ENCODE measurements at regions not wholly inside any gene's neighbourhood (a gene's known extent, or its start where the extent isn't known, plus 50 kb on each side); places are given as distances from the start of the nearest gene placed in this dataset.

DNA sequence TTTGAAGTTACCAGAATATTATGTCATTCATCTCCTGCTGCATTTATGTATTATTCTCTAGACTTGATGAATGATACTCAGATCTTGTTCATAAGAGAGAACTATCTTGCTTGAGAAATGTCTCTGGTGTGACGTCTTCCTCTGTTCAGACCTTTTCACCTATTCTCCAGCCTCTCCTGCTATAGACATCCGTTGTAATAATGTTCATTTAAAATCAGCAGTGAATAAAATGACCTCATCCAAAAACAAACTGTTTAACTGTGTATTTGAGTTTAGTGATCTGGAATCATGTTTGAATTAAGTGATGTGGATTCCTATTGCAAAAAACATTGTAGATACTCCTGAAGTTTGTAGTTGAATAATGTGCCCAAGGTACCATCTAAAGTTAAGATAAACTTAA lies 487.1 kb downstream of the PCNX1 start (continued):
- TF ChIP-seq KAT7 (CRISPR knock-in tag; IDR thresholded peaks at IDR 0.05; ENCODE audit: borderline replicate concordance) = no peak
- TF ChIP-seq, protein P1, sequence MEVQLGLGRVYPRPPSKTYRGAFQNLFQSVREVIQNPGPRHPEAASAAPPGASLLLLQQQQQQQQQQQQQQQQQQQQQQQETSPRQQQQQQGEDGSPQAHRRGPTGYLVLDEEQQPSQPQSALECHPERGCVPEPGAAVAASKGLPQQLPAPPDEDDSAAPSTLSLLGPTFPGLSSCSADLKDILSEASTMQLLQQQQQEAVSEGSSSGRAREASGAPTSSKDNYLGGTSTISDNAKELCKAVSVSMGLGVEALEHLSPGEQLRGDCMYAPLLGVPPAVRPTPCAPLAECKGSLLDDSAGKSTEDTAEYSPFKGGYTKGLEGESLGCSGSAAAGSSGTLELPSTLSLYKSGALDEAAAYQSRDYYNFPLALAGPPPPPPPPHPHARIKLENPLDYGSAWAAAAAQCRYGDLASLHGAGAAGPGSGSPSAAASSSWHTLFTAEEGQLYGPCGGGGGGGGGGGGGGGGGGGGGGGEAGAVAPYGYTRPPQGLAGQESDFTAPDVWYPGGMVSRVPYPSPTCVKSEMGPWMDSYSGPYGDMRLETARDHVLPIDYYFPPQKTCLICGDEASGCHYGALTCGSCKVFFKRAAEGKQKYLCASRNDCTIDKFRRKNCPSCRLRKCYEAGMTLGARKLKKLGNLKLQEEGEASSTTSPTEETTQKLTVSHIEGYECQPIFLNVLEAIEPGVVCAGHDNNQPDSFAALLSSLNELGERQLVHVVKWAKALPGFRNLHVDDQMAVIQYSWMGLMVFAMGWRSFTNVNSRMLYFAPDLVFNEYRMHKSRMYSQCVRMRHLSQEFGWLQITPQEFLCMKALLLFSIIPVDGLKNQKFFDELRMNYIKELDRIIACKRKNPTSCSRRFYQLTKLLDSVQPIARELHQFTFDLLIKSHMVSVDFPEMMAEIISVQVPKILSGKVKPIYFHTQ (CRISPR knock-in tag; IDR thresholded peaks at IDR 0.05) = no peak

DNA sequence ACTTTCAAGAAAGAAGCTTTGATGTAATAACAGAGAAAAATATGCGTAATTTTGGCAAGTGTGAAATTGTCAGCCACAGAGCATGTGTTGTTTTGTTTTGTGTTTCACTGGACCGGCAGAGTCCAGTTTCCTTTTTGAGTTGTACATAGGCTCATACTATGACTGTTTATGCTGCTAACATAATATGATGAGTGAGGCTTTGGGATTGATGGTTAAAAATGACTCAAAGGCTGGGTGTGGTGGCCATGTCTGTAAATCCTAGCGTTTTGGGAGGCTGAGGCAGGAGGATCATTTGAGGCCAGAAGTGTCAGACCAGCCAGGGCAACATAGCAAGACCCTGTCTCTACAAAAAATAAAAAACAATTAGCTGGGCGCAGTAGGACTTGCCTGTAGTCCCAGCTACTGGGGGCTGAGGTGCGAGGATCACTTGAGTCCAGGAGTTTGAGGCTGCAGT lies 487.9 kb downstream of the PCNX1 start:
- Mint-ChIP-seq H3K27me3 (ENCODE audit: low read depth) (no peaks in the 10 kb centered on the region), H3K9me3 (no peaks in the 10 kb centered on the region), H3K4me3 (no peak overlapping the region), H3K36me3 (no peaks in the 10 kb centered on the region), H3K4me1 (peaks cover 17% of the 10 kb centered on the region), H3K27ac (no peak overlapping the region)
- DNase-seq (ENCODE audit: low spot score) = no peak
- no peak for TF ChIP-seq SMAD3 (CRISPR knock-in tag; IDR thresholded peaks at IDR 0.05; ENCODE audit: borderline replicate concordance)
- TF ChIP-seq, protein P2, sequence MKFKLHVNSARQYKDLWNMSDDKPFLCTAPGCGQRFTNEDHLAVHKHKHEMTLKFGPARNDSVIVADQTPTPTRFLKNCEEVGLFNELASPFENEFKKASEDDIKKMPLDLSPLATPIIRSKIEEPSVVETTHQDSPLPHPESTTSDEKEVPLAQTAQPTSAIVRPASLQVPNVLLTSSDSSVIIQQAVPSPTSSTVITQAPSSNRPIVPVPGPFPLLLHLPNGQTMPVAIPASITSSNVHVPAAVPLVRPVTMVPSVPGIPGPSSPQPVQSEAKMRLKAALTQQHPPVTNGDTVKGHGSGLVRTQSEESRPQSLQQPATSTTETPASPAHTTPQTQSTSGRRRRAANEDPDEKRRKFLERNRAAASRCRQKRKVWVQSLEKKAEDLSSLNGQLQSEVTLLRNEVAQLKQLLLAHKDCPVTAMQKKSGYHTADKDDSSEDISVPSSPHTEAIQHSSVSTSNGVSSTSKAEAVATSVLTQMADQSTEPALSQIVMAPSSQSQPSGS (CRISPR knock-in tag; IDR thresholded peaks at IDR 0.05; ENCODE audit: borderline replicate concordance, low read depth) = no peak
- TF ChIP-seq ZNF416 (CRISPR knock-in tag; IDR thresholded peaks at IDR 0.05) = no peak
- TF ChIP-seq, protein P3, sequence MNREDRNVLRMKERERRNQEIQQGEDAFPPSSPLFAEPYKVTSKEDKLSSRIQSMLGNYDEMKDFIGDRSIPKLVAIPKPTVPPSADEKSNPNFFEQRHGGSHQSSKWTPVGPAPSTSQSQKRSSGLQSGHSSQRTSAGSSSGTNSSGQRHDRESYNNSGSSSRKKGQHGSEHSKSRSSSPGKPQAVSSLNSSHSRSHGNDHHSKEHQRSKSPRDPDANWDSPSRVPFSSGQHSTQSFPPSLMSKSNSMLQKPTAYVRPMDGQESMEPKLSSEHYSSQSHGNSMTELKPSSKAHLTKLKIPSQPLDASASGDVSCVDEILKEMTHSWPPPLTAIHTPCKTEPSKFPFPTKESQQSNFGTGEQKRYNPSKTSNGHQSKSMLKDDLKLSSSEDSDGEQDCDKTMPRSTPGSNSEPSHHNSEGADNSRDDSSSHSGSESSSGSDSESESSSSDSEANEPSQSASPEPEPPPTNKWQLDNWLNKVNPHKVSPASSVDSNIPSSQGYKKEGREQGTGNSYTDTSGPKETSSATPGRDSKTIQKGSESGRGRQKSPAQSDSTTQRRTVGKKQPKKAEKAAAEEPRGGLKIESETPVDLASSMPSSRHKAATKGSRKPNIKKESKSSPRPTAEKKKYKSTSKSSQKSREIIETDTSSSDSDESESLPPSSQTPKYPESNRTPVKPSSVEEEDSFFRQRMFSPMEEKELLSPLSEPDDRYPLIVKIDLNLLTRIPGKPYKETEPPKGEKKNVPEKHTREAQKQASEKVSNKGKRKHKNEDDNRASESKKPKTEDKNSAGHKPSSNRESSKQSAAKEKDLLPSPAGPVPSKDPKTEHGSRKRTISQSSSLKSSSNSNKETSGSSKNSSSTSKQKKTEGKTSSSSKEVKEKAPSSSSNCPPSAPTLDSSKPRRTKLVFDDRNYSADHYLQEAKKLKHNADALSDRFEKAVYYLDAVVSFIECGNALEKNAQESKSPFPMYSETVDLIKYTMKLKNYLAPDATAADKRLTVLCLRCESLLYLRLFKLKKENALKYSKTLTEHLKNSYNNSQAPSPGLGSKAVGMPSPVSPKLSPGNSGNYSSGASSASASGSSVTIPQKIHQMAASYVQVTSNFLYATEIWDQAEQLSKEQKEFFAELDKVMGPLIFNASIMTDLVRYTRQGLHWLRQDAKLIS (CRISPR knock-in tag; IDR thresholded peaks at IDR 0.05; ENCODE audit: borderline replicate concordance) = no peak
- TF ChIP-seq ZNF396 (CRISPR knock-in tag; IDR thresholded peaks at IDR 0.05; ENCODE audit: borderline replicate concordance) = no peak
- TF ChIP-seq GTF2I (CRISPR knock-in tag; conservative IDR thresholded peaks at IDR 0.05) = no peak
- TF ChIP-seq FOXP1 (CRISPR knock-in tag; IDR thresholded peaks at IDR 0.05; ENCODE audit: borderline replicate concordance) = no peak
- TF ChIP-seq ZNF121 (CRISPR knock-in tag; IDR thresholded peaks at IDR 0.05) = peak; percentile 83
- ATAC-seq = no peak
- ChIA-PET POLR2A (no interaction called here), CTCF (interaction anchor here (0.6 kb wide), 1 partner anchor 257 kb away, joined by 3 read pairs; no protein-coding TSS in a partner anchor)

DNA sequence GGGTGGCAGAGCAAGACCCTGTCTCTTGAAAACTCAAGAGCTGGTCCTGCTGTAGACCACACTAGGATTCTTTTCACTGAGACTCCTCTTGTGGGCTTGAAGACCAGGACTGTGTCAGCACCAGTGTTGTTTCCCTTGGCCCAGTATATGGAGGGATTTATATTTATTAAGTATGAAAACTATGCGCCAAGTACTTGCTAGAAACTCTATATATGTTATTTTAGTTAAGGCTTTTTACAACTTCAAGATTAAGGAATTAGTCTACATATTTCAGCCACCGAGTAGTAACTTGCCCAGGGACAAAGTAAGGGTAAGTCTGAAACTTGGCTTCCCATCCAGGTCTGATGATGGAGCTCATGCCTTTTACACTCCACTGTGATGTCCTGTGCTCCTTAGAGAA lies 488.4 kb downstream of the PCNX1 start:
- no peak overlapping the region for H3K27ac Mint-ChIP-seq
- H3K4me1 Mint-ChIP-seq = peaks cover 21% of the 10 kb centered on the region
- no peaks in the 10 kb centered on the region for H3K27me3 Mint-ChIP-seq (ENCODE audit: low read depth)
- H3K4me3 Mint-ChIP-seq = no peak overlapping the region
- no peaks in the 10 kb centered on the region for H3K9me3 Mint-ChIP-seq
- CTCF ChIA-PET = no interaction called here
- POLR2A ChIA-PET = no interaction called here
- no peaks in the 10 kb centered on the region for H3K36me3 Mint-ChIP-seq
- DNase-seq (ENCODE audit: low spot score) = no peak
- no peak for ATAC-seq
- TF ChIP-seq, protein P4, sequence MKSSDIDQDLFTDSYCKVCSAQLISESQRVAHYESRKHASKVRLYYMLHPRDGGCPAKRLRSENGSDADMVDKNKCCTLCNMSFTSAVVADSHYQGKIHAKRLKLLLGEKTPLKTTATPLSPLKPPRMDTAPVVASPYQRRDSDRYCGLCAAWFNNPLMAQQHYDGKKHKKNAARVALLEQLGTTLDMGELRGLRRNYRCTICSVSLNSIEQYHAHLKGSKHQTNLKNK (CRISPR knock-in tag; IDR thresholded peaks at IDR 0.05) = no peak
- TF ChIP-seq SMAD4 (CRISPR knock-in tag; IDR thresholded peaks at IDR 0.05) (no peak), GABPB1 (CRISPR knock-in tag; IDR thresholded peaks at IDR 0.05) (no peak), NFATC4 (CRISPR knock-in tag; IDR thresholded peaks at IDR 0.05) (no peak), ZNF263 (CRISPR knock-in tag; IDR thresholded peaks at IDR 0.05; ENCODE audit: low read depth) (no peak), CBFB (CRISPR knock-in tag; IDR thresholded peaks at IDR 0.05; ENCODE audit: low read depth) (no peak), NFYB (CRISPR knock-in tag; conservative IDR thresholded peaks at IDR 0.05; ENCODE audit: low read depth) (no peak)
- TF ChIP-seq, protein P5, sequence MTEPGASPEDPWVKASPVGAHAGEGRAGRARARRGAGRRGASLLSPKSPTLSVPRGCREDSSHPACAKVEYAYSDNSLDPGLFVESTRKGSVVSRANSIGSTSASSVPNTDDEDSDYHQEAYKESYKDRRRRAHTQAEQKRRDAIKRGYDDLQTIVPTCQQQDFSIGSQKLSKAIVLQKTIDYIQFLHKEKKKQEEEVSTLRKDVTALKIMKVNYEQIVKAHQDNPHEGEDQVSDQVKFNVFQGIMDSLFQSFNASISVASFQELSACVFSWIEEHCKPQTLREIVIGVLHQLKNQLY (CRISPR knock-in tag; IDR thresholded peaks at IDR 0.05) = no peak
- TF ChIP-seq, protein P2 (CRISPR knock-in tag; IDR thresholded peaks at IDR 0.05; ENCODE audit: borderline replicate concordance, low read depth) = no peak
- TF ChIP-seq, protein P6, sequence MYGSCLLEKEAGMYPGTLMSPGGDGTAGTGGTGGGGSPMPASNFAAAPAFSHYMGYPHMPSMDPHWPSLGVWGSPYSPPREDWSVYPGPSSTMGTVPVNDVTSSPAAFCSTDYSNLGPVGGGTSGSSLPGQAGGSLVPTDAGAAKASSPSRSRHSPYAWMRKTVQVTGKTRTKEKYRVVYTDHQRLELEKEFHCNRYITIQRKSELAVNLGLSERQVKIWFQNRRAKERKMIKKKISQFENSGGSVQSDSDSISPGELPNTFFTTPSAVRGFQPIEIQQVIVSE (CRISPR knock-in tag; IDR thresholded peaks at IDR 0.05; ENCODE audit: borderline replicate concordance) = no peak
- TF ChIP-seq, protein P7, sequence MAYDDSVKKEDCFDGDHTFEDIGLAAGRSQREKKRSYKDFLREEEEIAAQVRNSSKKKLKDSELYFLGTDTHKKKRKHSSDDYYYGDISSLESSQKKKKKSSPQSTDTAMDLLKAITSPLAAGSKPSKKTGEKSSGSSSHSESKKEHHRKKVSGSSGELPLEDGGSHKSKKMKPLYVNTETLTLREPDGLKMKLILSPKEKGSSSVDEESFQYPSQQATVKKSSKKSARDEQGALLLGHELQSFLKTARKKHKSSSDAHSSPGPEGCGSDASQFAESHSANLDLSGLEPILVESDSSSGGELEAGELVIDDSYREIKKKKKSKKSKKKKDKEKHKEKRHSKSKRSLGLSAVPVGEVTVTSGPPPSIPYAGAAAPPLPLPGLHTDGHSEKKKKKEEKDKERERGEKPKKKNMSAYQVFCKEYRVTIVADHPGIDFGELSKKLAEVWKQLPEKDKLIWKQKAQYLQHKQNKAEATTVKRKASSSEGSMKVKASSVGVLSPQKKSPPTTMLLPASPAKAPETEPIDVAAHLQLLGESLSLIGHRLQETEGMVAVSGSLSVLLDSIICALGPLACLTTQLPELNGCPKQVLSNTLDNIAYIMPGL (CRISPR knock-in tag; IDR thresholded peaks at IDR 0.05) = no peak

All from WTC11 (cell line).